HEK293 (cell line): ENCODE measurements at regions not wholly inside any gene's neighbourhood (a gene's known extent, or its start where the extent isn't known, plus 50 kb on each side); places are given as distances from the start of the nearest gene placed in this dataset.
A peak's percentile ranks its signal among the peaks of the same experiment; 100 is the strongest.

Source experiments
- CTCF ChIA-PET: fragments of 350-600 bp; formaldehyde crosslinking; extraction: SDS; loops from one replicate; lab custom pipeline; 2021; ENCODE audit warnings: antibody characterized with exemption; lab: Yijun Ruan, JAX
- POLR2A ChIA-PET: fragments of 300-600 bp; formaldehyde crosslinking; extraction: SDS; loops from one replicate; lab custom pipeline; 2020; ENCODE audit warnings: antibody characterized with exemption, inconsistent platforms; lab: Yijun Ruan, JAX
- H3K27ac ChIP-seq: fragments of 200-500 bp; sonication (Bioruptor generic); 2 replicates; pipeline ENCODE4 v1.5.1; 2014; ENCODE audit warnings: low read depth, low read length, control low read depth, inconsistent platforms; ENCODE audit errors: extremely low read depth
- H3K36me3 ChIP-seq, 2 experiments: fragments of 200-500 bp in 1 of 2; sonication (Bioruptor generic) in 1 of 2; 1 replicate in 1 of 2; 2 replicates in 1 of 2; pipeline ENCODE4 v1.5.1; 2014 to 2017; ENCODE audit warnings: inconsistent platforms in 2 of 2, low read length in 2 of 2; ENCODE audit not compliant: control insufficient read depth in 2 of 2, insufficient read depth in 1 of 2
- H3K4me1 ChIP-seq: fragments of 200-500 bp; sonication (Bioruptor generic); 2 replicates; pipeline ENCODE4 v1.5.1; 2014; ENCODE audit warnings: mild to moderate bottlenecking, low read length, inconsistent platforms; ENCODE audit not compliant: control insufficient read depth, insufficient read depth
- H3K4me3 ChIP-seq: 2 replicates; pipeline ENCODE4 v1.5.1; 2011; ENCODE audit warnings: low read depth, mild to moderate bottlenecking, control low read depth, low read length, moderate library complexity
- H3K9me3 ChIP-seq: fragments of 200-500 bp; sonication (Bioruptor generic); 2 replicates; pipeline ENCODE4 v1.5.1; 2014; ENCODE audit warnings: low read depth, low read length, inconsistent platforms; ENCODE audit not compliant: control insufficient read depth, insufficient read depth
- SCRT1 ChIP-seq: fragments of 450-650 bp; formaldehyde crosslinking; IDR thresholded peaks from 2 replicates; pipeline ENCODE4 v1.5.1; 2016; ENCODE audit warnings: missing biosample characterization, missing genetic modification characterization, borderline replicate concordance
- SCRT2 ChIP-seq: fragments of 450-650 bp; formaldehyde crosslinking; IDR thresholded peaks from 2 replicates; pipeline ENCODE4 v1.5.1; 2016; ENCODE audit warnings: missing biosample characterization, missing genetic modification characterization
- SP3 ChIP-seq: fragments of 450-650 bp; formaldehyde crosslinking; IDR thresholded peaks from 2 replicates; pipeline ENCODE4 v1.5.1; 2016; ENCODE audit warnings: missing biosample characterization, missing genetic modification characterization
- TCF7L2 ChIP-seq: IDR thresholded peaks from 2 replicates; pipeline ENCODE4 v1.6.1; 2011; ENCODE audit warnings: low read depth, mild to moderate bottlenecking, inconsistent platforms, low read length, moderate library complexity, borderline replicate concordance
- ZIC2 ChIP-seq: fragments of 450-650 bp; formaldehyde crosslinking; IDR thresholded peaks from 2 replicates; pipeline ENCODE4 v1.5.1; 2016; ENCODE audit warnings: missing biosample characterization, missing genetic modification characterization
- ZNF146 ChIP-seq: fragments of 450-650 bp; formaldehyde crosslinking; IDR thresholded peaks from 2 replicates; pipeline ENCODE4 v1.5.1; 2016; ENCODE audit warnings: missing biosample characterization, missing genetic modification characterization
- ZNF16 ChIP-seq: fragments of 450-650 bp; formaldehyde crosslinking; IDR thresholded peaks from 2 replicates; pipeline ENCODE4 v1.5.1; 2016; ENCODE audit warnings: low read depth, missing biosample characterization, missing genetic modification characterization
- ZNF211 ChIP-seq: fragments of 450-650 bp; formaldehyde crosslinking; IDR thresholded peaks from 2 replicates; pipeline ENCODE4 v1.5.1; 2016; ENCODE audit warnings: low read depth, missing biosample characterization, missing genetic modification characterization
- ZNF223 ChIP-seq: fragments of 450-650 bp; formaldehyde crosslinking; IDR thresholded peaks from 2 replicates; pipeline ENCODE4 v1.5.1; 2016; ENCODE audit warnings: missing biosample characterization, missing genetic modification characterization
- ZNF416 ChIP-seq: fragments of 450-650 bp; formaldehyde crosslinking; IDR thresholded peaks from 2 replicates; pipeline ENCODE4 v1.5.1; 2016; ENCODE audit warnings: missing biosample characterization, missing genetic modification characterization
- ZNF626 ChIP-seq: fragments of 450-650 bp; sonication (Bioruptor Pico); formaldehyde crosslinking; IDR thresholded peaks from 2 replicates; pipeline ENCODE4 v1.5.1; 2018; ENCODE audit warnings: missing biosample characterization, missing genetic modification characterization, inconsistent platforms
- ZNF768 ChIP-seq: fragments of 450-650 bp; formaldehyde crosslinking; IDR thresholded peaks from 2 replicates; pipeline ENCODE4 v1.5.1; 2018; ENCODE audit warnings: missing biosample characterization, mild to moderate bottlenecking, missing genetic modification characterization
- ZNF837 ChIP-seq: fragments of 450-650 bp; formaldehyde crosslinking; IDR thresholded peaks from 2 replicates; pipeline ENCODE4 v1.5.1; 2016; ENCODE audit warnings: missing biosample characterization, missing genetic modification characterization
- TF ChIP-seq, protein P1 (sequence below): sonication (generic); formaldehyde crosslinking; IDR thresholded peaks from 2 replicates; pipeline ENCODE4 v1.8.1; 2022; ENCODE audit warnings: mild to moderate bottlenecking, moderate library complexity, missing genetic modification reagents
- TF ChIP-seq, protein P2 (sequence below): fragments of 450-650 bp; formaldehyde crosslinking; IDR thresholded peaks from 2 replicates; pipeline ENCODE4 v1.5.1; 2016; ENCODE audit warnings: missing biosample characterization, missing genetic modification characterization
- TF ChIP-seq, protein P3 (sequence below): fragments of 450-650 bp; formaldehyde crosslinking; IDR thresholded peaks from 2 replicates; pipeline ENCODE4 v1.5.1; 2017; ENCODE audit warnings: missing biosample characterization, missing genetic modification characterization
- TF ChIP-seq, protein P4 (sequence below): fragments of 450-650 bp; formaldehyde crosslinking; IDR thresholded peaks from 2 replicates; pipeline ENCODE4 v1.5.1; 2017; ENCODE audit warnings: missing biosample characterization, missing genetic modification characterization

DNA sequence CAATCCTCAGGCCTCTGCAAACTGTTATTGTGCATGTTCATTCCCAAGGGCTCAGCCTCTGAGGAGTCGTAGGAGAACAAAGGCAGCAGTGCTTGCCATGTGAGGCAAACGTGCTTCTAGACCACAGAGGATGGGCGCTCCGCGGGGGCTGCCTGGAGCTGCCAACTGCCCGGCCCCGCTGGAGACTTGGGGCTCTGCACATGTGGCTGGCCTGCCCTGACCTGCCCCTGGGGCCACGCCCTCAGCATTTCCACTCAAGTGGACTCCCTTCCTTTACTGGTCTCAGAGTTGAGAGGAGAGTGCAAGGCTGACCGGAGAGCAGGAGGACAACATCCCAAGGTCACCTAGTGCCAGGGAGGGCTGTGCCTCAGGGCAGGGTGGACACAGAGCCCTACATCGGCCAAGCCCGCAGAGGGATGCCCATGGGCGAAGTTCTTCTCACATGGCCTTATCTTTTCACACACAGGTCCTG, 222.3 kb upstream of the ZNF32 start:
- ChIA-PET CTCF (interaction anchor here (0.6 kb wide), 2 partner anchors 24 to 108 kb away, joined by 5 to 6 read pairs; no protein-coding TSS in a partner anchor), POLR2A (no interaction called here)
- H3K4me1 ChIP-seq = peaks cover 6% of the 10 kb centered on the region
- H3K27ac ChIP-seq = no peak overlapping the region
- H3K9me3 ChIP-seq = no peaks in the 10 kb centered on the region
- TF ChIP-seq ZIC2 (tag by site-specific recombination) (peak; percentile 33; the same call in 1 of the 2 replicates), SCRT2 (tag by site-specific recombination) (no peak), ZNF16 (no peak), TCF7L2 (no peak)
- TF ChIP-seq, protein P1, sequence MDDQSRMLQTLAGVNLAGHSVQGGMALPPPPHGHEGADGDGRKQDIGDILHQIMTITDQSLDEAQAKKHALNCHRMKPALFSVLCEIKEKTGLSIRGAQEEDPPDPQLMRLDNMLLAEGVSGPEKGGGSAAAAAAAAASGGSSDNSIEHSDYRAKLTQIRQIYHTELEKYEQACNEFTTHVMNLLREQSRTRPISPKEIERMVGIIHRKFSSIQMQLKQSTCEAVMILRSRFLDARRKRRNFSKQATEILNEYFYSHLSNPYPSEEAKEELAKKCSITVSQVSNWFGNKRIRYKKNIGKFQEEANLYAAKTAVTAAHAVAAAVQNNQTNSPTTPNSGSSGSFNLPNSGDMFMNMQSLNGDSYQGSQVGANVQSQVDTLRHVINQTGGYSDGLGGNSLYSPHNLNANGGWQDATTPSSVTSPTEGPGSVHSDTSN (CRISPR knock-in tag) = no peak
- H3K4me3 ChIP-seq = no peak overlapping the region
- no peaks in the 10 kb centered on the region for H3K36me3 ChIP-seq

DNA sequence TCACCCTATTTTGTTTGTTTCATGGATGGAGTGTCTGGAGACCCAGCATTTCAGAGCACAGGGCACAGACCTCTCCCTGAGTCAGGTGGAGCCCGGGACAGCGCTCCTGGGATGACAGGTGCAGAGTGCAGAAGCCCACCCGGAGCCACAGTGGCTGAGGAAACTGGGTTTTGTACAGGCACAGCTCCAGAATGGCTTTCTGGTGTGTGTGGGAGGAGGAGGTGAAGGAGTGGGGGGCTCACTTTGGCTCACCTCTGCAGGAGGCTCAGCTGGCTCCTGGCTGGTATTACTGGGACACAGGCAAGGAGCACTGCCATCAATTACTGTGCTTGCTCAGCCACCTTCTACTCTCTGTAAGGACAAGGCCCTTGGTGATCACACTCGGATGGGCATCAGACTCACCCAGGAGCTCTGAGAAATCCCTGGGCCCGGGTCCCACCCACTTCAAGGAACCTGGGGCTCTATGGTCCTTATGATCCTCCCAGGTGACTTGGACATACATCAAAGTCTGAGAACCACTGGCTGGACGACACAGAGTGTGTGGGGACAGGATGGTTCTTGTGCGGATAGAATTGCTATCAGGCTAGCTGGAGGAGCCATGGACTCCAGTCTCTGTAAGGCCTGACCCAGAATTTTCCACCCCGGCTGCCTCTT, 221.1 kb upstream of the ZNF32 start:
- ChIA-PET POLR2A (no interaction called here), CTCF (no interaction called here)
- H3K4me1 ChIP-seq = peaks cover 6% of the 10 kb centered on the region
- no peak overlapping the region for H3K27ac ChIP-seq
- no peaks in the 10 kb centered on the region for H3K9me3 ChIP-seq
- H3K4me3 ChIP-seq = no peak overlapping the region
- H3K36me3 ChIP-seq = no peaks in the 10 kb centered on the region
- TF ChIP-seq ZNF416 (tag by site-specific recombination) (no peak), ZNF223 (no peak), SCRT1 (tag by site-specific recombination) (no peak), ZNF837 (tag by site-specific recombination) (no peak), ZNF211 (tag by site-specific recombination) (no peak), ZNF626 (tag by site-specific recombination) (no peak), ZNF146 (tag by site-specific recombination) (no peak), SP3 (tag by site-specific recombination) (no peak), ZNF768 (tag by site-specific recombination) (no peak)
- TF ChIP-seq, protein P2, sequence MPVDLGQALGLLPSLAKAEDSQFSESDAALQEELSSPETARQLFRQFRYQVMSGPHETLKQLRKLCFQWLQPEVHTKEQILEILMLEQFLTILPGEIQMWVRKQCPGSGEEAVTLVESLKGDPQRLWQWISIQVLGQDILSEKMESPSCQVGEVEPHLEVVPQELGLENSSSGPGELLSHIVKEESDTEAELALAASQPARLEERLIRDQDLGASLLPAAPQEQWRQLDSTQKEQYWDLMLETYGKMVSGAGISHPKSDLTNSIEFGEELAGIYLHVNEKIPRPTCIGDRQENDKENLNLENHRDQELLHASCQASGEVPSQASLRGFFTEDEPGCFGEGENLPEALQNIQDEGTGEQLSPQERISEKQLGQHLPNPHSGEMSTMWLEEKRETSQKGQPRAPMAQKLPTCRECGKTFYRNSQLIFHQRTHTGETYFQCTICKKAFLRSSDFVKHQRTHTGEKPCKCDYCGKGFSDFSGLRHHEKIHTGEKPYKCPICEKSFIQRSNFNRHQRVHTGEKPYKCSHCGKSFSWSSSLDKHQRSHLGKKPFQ = no peak
- TF ChIP-seq, protein P3, sequence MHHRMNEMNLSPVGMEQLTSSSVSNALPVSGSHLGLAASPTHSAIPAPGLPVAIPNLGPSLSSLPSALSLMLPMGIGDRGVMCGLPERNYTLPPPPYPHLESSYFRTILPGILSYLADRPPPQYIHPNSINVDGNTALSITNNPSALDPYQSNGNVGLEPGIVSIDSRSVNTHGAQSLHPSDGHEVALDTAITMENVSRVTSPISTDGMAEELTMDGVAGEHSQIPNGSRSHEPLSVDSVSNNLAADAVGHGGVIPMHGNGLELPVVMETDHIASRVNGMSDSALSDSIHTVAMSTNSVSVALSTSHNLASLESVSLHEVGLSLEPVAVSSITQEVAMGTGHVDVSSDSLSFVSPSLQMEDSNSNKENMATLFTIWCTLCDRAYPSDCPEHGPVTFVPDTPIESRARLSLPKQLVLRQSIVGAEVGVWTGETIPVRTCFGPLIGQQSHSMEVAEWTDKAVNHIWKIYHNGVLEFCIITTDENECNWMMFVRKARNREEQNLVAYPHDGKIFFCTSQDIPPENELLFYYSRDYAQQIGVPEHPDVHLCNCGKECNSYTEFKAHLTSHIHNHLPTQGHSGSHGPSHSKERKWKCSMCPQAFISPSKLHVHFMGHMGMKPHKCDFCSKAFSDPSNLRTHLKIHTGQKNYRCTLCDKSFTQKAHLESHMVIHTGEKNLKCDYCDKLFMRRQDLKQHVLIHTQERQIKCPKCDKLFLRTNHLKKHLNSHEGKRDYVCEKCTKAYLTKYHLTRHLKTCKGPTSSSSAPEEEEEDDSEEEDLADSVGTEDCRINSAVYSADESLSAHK (tag by site-specific recombination) = no peak
- TF ChIP-seq, protein P4, sequence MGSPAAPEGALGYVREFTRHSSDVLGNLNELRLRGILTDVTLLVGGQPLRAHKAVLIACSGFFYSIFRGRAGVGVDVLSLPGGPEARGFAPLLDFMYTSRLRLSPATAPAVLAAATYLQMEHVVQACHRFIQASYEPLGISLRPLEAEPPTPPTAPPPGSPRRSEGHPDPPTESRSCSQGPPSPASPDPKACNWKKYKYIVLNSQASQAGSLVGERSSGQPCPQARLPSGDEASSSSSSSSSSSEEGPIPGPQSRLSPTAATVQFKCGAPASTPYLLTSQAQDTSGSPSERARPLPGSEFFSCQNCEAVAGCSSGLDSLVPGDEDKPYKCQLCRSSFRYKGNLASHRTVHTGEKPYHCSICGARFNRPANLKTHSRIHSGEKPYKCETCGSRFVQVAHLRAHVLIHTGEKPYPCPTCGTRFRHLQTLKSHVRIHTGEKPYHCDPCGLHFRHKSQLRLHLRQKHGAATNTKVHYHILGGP (tag by site-specific recombination) = no peak
